Calu3 (cell line): ENCODE measurements at regions not wholly inside any gene's neighbourhood (a gene's known extent, or its start where the extent isn't known, plus 50 kb on each side); places are given as distances from the start of the nearest gene placed in this dataset.

ENCODE experiments used
- BruUV-seq: library from RNA; stranded (reverse); fragments of 400-500 nt; replicated peaks from 2 replicates; lab custom pipeline; 2021; lab: Mats Ljungman, UMichigan
- CTCF ChIA-PET: fragments of 300-600 bp; sonication (Branson Sonifier 250); formaldehyde crosslinking; loops from one replicate; lab custom pipeline; 2022; ENCODE audit warnings: antibody characterized with exemption; lab: Charles Lee
- DNase-seq: peaks from one replicate; pipeline ENCODE4 v3.0.0; 2022
- H3K27ac Mint-ChIP-seq: one replicate; pipeline ENCODE4 v1.8.0; 2022; ENCODE audit warnings: mixed read lengths; ENCODE audit not compliant: unreplicated experiment
- H3K27me3 Mint-ChIP-seq: one replicate; pipeline ENCODE4 v1.8.0; 2022; ENCODE audit warnings: mixed read lengths; ENCODE audit not compliant: unreplicated experiment
- H3K36me3 Mint-ChIP-seq: one replicate; pipeline ENCODE4 v1.8.0; 2022; ENCODE audit warnings: mild to moderate bottlenecking, moderate library complexity, mixed read lengths; ENCODE audit not compliant: insufficient read depth, unreplicated experiment
- H3K4me1 Mint-ChIP-seq: one replicate; pipeline ENCODE4 v1.8.0; 2022; ENCODE audit warnings: mild to moderate bottlenecking, low read depth, mixed read lengths; ENCODE audit not compliant: unreplicated experiment
- H3K4me3 Mint-ChIP-seq: one replicate; pipeline ENCODE4 v1.8.0; 2022; ENCODE audit warnings: mild to moderate bottlenecking, low read depth, moderate library complexity, mixed read lengths; ENCODE audit not compliant: unreplicated experiment
- H3K9me3 Mint-ChIP-seq: one replicate; pipeline ENCODE4 v1.8.0; 2022; ENCODE audit warnings: low read depth, mixed read lengths; ENCODE audit not compliant: unreplicated experiment
- intact Hi-C: fragments of 100-400 bp; cut with micrococcal nuclease; formaldehyde crosslinking; loops from one replicate; pipeline ENCODE4 v1.10.0; 2022; ENCODE audit not compliant: unreplicated experiment
- TF ChIP-seq, protein P1 (sequence below): fragments of 200-600 bp; IDR thresholded peaks from one replicate; pipeline ENCODE4 v1.8.0; 2022; ENCODE audit warnings: antibody characterized with exemption; ENCODE audit not compliant: unreplicated experiment

DNA sequence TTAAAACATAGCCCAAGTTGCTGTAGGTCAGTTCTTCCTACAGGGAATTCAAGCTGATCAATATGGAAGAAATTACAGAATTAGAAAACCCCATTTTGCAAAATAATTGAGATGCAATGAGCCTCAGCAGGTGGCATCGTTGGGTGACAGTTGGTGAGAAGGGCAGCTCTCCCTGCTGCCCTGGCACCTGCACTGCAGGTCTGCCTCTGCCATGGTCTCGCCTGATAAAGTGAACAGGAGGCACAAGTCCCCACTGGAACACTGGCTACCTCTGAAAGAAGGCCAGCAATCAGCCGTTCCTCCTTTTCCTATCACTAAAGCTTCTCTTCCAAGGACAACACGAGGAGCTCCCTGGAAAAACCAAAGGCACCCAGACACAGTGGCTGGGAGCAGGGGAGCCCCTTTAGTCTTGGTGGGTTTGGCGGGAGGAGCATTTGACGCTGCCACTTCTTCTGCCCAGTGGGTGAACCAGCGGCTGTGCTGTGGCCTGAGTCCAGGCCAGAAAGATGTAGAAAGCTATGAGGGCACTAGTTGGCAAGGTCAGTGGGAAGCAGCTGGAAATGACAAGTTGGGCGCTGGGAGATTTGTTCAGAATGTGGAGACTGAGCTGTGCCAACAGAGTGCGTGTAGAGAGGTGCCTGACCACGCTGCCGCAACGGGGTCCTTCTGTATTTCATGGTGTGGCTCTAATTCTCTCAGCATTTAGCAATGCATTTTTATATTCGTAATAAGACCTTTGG is 93.1 kb downstream of the RIPK4 start:
- CTCF ChIA-PET, result interaction anchor here (0.7 kb wide), 1 partner anchor 54 kb away, joined by 3 read pairs; no protein-coding TSS in a partner anchor
- Mint-ChIP-seq H3K27me3 (no peaks in the 10 kb centered on the region), H3K36me3 (peaks cover 15% of the 10 kb centered on the region), H3K9me3 (no peaks in the 10 kb centered on the region), H3K27ac (no peak overlapping the region), H3K4me1 (peaks cover 35% of the 10 kb centered on the region), H3K4me3 (no peak overlapping the region)
- DNase-seq, result no peak
- TF ChIP-seq, protein P1, sequence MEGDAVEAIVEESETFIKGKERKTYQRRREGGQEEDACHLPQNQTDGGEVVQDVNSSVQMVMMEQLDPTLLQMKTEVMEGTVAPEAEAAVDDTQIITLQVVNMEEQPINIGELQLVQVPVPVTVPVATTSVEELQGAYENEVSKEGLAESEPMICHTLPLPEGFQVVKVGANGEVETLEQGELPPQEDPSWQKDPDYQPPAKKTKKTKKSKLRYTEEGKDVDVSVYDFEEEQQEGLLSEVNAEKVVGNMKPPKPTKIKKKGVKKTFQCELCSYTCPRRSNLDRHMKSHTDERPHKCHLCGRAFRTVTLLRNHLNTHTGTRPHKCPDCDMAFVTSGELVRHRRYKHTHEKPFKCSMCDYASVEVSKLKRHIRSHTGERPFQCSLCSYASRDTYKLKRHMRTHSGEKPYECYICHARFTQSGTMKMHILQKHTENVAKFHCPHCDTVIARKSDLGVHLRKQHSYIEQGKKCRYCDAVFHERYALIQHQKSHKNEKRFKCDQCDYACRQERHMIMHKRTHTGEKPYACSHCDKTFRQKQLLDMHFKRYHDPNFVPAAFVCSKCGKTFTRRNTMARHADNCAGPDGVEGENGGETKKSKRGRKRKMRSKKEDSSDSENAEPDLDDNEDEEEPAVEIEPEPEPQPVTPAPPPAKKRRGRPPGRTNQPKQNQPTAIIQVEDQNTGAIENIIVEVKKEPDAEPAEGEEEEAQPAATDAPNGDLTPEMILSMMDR, result no peak
- no TSS peak for BruUV-seq
- intact Hi-C loops, result no loop called here

DNA sequence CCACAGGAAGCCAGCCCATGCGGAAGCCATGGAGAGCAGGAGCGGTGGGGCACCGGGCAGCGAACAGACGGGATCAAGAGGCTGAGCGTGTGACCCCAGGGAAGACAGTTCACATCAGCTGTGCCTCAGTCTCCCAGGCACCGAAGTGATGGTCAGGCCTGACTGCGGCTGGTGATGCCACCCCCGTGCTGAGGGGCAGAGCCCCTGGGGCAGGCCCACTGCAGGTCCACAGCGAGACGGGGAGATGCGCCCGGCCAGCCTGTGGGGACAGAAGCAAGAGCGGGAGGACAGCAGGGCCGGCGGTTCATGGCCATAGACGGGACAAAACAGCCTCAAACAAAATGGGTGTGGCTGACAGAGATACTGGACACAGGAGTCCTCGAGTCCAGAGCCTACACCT is 93.8 kb downstream of the RIPK4 start:
- H3K4me3 Mint-ChIP-seq, result no peak overlapping the region
- TF ChIP-seq, protein P1, result no peak
- H3K9me3 Mint-ChIP-seq, result no peaks in the 10 kb centered on the region
- H3K4me1 Mint-ChIP-seq, result peaks cover 35% of the 10 kb centered on the region
- no peak for DNase-seq
- H3K27me3 Mint-ChIP-seq, result no peaks in the 10 kb centered on the region
- H3K36me3 Mint-ChIP-seq, result peaks cover 9% of the 10 kb centered on the region
- intact Hi-C loops, result no loop called here
- CTCF ChIA-PET, result no interaction called here
- BruUV-seq, result no TSS peak
- H3K27ac Mint-ChIP-seq, result no peak overlapping the region

DNA sequence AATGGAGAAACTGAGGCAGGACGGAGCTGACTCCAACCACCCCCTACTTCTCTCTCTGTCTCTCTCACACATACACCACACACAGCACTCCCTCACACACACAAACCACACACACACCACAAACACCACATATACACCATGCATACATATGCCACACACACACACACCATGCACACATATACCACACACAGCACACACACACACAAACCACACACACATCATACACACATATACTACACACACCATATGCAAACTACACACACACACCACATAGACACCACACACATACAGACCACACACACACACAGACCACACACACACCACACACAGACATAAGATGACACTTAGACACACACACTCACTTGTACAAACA is 94.3 kb downstream of the RIPK4 start:
- intact Hi-C loops, result no loop called here
- Mint-ChIP-seq H3K9me3 (no peaks in the 10 kb centered on the region), H3K4me1 (peaks cover 30% of the 10 kb centered on the region), H3K27me3 (no peaks in the 10 kb centered on the region), H3K4me3 (no peak overlapping the region), H3K36me3 (peaks cover 7% of the 10 kb centered on the region), H3K27ac (no peak overlapping the region)
- TF ChIP-seq, protein P1, result no peak
- no peak for DNase-seq
- CTCF ChIA-PET, result no interaction called here
- no TSS peak for BruUV-seq

DNA sequence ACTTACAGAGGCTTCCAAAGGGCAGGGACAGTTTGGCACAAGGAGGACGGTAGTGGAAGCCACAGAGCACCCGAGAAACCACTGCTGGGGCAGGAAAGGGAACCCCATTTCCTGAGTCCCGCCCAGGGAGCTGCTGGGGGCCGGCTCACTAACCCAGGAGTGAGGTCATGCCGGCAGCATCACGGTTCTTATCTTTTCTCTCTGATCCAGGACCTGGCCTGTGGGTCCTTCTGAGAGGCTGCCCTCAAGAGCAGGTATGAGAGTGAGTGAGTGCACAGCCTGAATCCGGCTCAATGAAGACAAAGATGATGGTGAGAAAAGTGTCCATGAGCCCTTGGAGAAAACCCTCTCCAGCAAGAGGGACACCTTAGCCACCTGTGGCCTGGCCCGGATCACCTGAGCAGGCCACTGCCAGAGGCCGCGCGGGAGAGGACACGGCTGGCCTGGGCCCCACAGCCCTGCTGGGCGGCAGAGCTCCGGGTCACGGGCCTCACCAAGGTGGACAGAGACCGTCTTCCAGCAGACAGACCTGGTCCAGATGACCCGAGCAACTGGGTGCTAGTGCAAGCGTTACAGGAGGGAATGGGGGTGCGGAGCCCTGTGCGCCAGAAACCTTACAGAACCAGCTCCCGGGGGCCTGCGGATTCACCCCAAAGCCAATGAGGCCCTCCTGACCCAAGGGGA is 94.9 kb downstream of the RIPK4 start:
- Mint-ChIP-seq H3K4me1 (peaks cover 25% of the 10 kb centered on the region), H3K27me3 (no peaks in the 10 kb centered on the region), H3K9me3 (no peaks in the 10 kb centered on the region), H3K36me3 (peaks cover 4% of the 10 kb centered on the region), H3K4me3 (no peak overlapping the region), H3K27ac (no peak overlapping the region)
- no peak for DNase-seq
- CTCF ChIA-PET, result no interaction called here
- BruUV-seq, result no TSS peak
- TF ChIP-seq, protein P1, result no peak
- intact Hi-C loops, result no loop called here
